DMS79 (cell line): ENCODE measurements at regions not wholly inside any gene's neighbourhood (a gene's known extent, or its start where the extent isn't known, plus 50 kb on each side); places are given as distances from the start of the nearest gene placed in this dataset.
"Not testable (repeated sequence)": the region's sequence is repeated elsewhere in the genome, so short reads cannot be mapped to it uniquely, and the experiment has no call there.

Source experiments
- DNase-seq: peaks from one replicate; lab custom pipeline; 2025; lab: John Stamatoyannopoulos, UW

DNA sequence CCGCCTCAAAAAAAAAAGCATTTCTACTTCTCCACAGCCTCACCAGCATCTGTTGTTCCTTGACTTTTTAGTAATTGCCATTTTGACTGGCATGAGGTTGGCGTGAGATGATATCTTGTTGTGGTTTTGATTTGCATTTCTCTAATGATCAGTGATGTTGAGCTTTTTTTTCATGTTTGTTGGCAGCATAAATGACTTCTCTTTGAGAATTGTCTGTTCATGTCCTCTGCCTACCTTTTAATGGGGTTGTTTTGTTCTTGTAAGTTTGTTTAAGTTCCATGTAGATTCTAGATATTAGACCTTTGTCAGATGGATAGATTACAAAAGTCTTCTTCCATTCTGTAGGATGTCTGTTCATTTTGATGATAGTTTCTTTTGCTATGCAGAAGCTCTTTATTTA is 182.9 kb downstream of the FOXG1 start:
- no peak for DNase-seq

DNA sequence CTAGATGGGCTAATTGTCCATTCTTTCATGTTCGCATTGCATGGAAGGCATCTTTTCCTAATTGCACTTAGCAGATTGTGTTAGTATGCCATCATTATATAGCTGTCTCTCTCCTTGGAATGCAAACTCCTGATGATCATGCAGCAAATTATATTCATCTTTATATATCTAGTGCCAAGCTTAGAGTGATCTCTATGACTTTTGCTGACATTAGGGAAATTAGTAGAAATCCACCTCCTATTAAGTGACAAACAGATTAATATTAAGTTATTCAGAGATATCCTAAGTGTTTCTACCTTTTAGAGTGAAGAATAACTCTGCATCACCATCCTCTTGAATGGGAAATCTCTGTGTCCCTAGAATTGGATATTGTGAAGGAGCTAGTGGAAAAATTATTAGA is 185.6 kb downstream of the FOXG1 start:
- no peak for DNase-seq

DNA sequence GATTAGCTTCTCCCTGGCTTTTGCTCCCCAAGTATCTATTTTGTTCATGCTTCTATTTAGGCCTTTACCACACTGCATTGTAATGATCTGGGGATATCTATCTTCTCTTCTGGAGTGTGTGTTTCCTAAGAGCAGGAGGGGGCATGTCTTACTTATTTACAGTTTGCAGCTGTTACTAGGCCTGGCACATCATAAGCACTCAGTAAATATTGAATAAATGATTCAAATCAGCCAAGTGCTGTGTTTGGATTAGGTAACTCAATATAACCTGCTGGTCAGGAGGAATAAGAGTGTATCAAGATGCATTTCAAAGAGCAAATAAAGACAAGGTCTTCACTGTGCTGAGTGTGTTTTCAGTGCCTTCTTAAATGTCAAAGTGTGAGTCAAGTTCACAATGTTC is 186.1 kb downstream of the FOXG1 start:
- peak; percentile 53 for DNase-seq

DNA sequence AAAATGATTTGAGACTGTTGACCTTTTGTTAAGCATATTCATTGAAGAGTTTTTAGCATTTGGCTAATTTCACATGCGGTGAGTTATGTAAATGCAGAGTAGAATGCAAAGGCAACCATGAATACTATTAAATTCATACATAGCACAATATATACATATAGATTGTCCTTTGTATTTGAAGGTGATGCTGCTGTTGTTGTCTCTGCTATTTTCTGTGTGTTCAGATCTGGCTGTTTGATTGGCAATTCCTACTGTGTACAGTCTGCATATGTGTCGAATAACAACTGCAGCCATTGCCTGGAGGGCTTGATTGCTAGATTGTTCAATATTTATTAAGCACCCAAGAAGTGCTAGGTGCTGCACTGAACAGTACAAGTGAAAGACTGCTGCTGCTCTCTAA is 187.4 kb downstream of the FOXG1 start:
- DNase-seq = no peak

DNA sequence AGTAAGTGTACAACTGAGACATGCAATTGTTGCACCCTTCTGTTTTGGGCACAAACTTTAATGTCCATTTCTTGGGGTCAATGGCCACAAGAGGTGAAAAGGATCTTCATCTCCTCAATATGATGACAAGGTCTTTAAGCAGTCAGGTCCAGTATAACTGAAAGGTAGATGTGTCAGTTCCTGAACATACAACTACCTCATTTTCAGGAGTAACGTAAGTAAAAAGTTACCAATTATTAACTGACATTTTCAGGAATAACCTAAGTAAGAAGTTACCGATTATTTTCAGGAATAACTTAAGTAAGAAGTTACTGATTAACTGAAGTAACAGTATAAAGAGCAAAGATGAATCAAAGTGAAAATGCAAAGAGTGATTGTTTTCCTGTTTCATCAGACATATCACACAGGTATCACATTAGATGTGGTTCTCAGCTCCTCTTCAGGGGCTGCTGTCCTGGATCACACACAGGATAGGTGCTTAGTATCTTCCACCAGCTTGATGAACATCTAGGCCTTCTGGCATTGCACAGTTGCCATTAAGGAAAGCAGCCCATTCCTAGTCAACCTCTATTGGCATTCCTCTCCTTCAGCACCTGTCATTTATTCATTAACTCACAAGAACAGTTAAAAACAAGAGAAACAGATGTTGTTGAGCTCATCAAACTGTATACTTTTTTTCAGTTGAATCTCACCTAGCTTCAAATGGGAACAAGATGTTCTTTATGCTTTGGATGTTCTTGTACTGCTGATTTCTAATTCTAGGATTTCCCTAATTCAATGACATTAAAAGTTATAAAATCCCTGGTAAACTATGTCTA is 200.0 kb downstream of the FOXG1 start:
- no peak for DNase-seq

DNA sequence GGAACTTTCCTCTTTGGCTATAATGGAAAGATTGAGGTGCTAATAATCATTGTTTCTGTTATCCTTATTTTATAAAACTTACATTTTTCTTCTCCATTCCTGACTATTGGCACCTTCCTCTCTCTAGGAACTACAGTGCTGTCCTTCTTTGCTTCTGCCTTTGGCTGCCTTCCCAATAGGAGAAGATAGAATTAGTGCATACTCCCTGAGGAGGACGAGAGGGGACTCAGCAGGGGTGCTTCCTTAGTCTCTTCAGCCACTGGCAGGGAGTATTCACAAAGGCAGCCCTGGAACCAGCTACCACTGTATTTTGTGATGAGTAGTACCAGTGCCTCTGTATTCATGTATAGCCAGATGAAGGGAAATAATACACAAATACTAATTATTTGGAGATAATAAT is 208.5 kb downstream of the FOXG1 start:
- DNase-seq = no peak

DNA sequence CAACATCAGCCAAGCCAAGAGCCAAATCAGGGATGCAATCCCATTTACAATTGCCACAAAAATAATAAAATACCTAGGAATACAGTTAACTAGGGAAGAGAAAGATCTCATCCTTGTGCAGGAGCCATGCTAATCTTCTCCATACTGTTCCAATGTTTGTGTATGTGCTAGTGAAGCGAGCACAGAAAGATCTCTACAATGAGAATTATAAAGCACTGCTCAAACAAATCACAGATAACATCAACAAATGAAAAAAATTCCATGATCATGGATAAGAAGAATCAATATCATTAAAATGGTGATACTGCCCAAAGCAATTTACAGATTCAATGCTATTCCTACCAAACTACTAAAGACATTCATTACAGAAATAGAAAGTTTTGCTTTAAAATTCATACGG is 215.6 kb downstream of the FOXG1 start:
- no peak for DNase-seq

DNA sequence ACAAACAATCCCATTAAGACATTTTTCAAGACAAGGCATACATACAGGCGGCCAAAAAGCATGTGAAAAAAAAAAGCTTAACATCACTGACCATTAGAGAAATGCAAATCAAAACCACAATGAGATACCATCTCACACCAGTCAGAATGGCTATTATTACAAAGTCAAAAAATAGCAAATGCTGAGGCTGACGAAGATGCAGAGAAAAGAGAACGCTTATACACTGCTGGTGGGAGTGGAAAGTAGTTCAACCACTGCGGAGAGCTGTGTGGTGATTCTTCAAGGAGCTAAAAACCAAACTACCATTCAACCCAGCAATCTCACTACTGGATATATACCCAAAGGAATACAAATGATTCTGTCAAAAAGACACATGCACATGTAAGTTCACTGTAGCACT is 216.7 kb downstream of the FOXG1 start:
- DNase-seq = no peak

DNA sequence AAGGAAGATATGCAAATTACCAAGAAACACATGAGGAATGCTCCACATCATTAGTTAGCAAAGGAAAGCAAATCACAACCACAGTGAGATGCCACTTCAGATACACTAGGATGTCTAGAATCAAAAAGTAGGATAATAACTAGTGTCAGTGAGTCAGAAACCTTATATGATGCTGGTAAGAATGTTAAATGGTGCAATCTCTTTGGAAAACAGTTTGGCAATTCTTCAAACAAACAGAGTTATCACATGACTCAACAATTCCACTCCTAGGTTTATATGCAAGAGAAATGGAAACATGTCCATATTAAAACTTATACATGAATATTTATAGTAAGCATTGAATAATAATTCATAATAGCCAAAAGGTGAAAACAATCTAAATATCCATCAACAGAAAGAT is 220.9 kb downstream of the FOXG1 start:
- no peak for DNase-seq

DNA sequence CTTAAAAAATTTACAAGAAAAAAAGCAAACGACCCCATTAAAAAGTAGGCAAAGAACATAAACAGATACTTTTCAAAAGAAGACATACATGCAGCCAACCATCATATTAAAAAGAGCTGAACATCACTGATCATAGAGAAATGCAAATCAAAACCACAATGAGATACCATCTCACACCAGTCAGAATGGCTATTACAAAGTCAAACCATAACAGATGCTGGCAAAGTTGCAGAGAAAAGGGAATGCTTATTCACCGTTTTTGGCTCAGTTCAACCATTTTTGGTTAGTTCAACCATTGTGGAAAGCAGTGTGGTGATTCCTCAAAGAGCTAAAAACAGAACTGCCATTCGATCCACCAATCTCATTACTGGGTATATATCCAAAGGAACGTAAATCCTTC is 230.6 kb downstream of the FOXG1 start:
- not testable (repeated sequence) for DNase-seq

DNA sequence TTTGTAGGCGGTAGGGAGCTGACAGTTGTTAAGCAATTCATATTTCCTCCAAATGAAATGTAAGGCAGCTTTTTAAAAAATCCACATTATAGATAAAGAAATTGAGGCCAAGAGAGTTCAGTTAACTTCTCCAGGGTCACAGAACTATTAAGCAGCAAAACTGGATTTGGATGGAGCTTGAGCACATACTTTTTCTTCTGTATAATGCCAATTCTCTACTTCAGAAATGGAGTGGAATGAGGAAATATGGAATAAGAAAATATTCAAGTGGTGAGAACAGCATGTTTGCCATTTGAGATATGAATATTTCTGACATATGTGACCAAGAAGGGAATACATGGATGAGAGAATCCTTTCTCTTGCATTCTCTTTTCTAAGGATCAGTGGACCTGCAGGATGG is 233.1 kb downstream of the FOXG1 start:
- DNase-seq = no peak

DNA sequence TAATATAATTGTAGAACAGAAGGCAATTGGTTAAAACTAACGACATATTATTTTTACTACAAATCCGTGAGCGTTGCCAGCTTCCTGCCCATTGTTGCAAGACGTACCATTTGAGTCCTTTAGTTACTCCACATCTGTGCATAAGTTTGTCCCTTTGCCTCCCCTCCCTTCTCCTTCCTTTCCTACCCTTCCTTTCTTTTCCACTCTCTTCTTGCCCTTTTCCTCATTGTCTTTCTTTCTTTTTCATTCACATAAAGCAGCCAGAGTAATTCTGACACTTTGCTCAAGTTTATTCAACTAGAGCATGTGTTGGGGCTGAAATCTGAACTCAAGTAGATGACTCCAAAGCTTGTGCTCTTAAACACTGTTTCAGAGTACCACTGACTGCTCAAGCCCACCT is 239.1 kb downstream of the FOXG1 start:
- no peak for DNase-seq

DNA sequence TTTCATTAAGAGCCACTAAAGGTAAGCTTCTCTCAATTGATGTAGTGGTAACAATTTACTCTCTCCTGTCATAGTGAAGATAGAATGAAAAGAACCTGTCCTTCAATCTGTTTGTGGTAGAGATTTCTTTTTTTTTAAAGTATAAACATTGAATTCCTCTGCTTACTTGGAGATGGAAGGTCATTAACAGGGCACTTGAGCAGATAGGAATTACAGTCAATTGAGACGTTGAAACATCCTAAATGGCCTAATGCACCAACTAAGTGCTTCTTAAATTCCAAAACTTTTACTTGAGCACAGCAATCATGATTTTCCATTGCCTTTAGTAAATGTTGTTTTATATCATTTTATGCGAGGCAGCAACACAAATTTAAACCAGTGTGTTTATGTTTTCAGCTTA is 241.4 kb downstream of the FOXG1 start:
- peak; percentile 37 for DNase-seq

DNA sequence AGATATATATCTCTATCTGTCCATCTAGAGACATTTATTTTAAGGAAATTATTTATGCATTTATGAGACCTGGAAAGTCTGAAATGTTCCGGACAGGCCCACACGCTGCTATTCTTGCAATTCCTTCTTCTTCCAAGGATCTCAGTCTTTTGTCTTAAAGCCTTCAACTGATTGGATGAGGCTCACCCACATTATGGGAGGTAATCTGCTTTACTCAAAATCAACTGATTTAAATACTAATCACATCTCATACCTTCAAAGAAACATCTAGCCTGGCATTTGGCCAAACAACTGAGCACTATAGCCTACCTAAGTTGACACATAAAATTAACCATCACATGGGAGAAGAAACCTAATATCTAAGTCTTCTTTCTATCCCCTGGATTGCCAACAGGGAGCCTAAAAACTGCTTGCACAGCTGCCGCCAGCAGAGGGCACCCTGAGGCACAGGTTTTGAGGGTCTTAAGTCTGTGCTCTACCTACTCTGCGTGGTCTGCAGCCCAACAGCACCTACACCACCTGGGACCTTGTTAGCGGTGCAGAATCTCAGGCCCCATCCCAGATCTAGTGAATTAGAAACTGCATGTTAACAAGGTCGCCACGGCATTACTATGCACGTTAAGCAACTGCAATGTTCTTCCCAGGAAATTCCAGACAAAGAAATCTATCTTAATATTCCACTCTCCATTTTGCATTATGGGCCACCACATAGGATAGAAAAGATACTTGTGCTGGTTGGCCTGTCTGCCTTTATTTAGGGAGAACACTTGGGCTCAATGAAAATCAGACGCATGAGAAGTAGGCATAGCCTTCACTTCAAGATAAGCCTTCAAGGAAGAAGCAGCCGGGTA is 249.7 kb downstream of the FOXG1 start:
- DNase-seq = no peak

DNA sequence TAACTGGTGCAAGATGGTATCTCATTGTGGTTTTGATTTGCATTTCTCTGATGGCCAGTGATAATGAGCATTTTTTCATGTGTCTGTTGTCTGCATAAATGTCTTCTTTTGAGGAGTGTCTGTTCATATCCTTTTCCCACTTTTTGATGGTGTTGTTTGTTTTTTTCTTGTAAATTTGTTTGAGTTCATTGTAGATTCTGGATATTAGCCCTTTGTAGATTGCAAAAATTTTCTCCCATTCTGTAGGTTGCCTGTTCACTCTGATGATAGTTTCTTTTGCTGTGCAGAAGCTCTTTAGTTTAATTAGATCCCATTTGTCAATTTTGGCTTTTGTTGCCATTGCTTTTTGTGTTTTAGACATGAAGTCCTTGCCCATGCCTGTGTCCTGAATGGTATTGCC is 256.9 kb downstream of the FOXG1 start:
- not testable (repeated sequence) for DNase-seq

DNA sequence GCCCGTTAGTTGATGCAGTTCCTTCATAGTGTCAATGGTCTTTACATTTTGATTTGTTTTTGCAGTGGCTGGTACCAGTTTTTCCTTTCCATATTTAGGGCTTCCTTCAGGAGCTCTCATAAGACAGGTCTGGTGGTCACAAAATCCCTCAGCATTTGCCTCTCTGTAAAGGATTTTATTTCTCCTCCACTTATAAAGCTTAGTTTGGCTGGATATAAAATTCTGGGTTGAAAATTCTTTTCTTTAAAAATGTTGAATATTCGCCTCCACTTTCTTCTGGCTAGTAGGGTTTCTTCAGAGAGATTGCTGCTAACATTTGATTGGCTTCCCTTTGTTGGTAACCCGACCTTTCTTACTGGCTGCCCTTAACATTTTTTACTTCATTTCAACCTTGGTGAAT is 260.9 kb downstream of the FOXG1 start:
- DNase-seq = not testable (repeated sequence)

DNA sequence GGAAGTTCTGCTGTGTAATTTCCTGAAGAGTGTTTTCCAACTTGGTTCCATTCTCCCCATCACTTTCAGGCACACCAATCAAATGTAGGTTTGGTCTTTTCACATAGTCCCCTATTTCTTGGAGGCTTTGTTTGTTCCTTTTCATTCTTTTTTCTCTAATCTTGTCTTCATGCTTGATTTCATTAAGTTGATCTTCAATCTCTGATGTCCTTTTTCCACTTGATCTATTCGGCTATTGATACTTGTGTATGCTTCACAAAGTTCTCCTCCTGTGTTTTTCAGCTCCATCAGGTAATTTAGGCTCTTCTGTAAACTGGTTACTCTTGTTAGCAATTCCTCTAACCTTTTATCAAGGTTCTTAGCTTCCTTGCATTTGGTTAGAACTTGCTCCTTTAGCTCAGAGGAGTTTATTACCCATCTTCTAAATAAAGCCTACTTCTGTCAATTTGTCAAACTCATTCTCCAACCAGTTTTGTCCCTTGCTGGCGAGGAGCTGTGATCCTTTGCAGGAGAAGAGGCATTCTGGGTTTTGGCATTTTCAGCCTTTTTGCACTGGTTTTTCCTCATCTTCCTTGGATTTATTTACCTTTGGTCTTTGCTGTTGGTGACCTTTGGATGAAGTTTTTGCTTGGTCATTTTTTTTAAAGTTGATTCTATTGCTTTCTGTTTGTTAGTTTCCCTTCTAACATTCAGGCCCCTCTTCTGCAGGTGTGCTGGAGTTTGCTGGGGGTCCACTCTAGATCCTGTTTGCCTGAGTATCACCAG is 261.5 kb downstream of the FOXG1 start:
- not testable (repeated sequence) for DNase-seq

DNA sequence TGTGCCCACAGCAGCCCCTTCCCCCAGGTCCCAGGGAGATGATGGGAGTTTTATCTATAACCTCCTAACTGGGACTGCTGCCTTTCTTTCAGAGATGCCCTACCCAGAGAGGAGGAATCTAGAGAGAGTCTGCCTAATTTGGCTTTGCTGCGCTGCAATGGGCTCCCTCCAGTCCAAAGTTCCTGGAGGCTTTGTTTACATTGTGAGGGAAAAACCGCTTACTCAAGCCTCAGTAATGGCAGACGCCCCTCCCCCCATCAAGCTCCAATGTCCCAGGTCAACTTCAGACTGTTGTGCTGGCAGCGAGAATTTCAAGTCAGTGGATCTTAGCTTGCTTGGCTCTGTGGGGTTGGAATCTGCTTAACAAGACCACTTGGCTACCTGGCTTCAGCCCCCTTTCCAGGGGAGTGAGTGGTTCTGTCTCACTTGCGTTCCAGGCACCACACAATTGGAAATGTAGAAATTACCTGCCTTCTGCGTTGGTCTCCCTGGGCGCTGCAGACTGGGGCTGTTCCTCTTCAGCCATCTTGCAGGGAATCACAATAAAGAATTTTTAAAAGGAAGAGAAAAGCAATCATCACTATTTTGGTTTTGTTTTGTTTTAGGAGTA is 262.5 kb downstream of the FOXG1 start:
- no peak for DNase-seq

DNA sequence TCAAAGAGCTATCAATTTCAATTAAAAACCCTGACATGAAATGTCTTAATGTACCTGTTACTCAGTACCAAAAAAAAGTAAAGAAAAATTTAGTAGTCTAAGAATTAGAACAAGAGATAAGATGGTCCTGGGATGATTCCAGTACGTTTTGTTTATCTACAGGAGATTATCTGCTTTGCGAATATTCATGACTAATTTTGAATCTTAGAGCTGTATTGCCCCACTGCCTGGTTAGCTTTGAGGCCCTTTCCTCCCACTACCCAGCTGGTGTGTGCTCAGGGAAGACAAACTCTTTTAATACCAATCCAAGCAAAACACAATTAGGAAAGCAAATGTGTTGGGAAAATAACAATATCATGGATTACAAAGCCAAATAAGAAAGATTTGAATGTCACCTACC is 263.5 kb downstream of the FOXG1 start:
- DNase-seq = no peak

DNA sequence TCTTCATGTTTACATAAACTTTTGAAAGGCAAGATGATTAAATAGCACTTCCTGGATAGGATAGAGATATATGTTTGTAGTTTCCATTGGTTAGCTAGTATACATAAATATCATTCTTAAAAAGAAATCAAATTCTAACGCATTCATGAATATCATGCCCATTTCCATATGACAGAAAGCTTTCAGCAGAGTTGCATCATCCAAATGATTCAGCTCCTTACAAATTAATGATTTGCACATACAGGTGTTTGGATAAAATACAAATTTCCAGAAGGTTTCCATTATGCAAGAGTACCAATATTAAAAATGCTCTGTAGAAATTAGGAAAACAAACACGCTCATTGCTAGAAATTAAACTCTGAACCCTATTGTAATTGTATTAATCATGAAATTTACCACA is 264.4 kb downstream of the FOXG1 start:
- DNase-seq = no peak

DNA sequence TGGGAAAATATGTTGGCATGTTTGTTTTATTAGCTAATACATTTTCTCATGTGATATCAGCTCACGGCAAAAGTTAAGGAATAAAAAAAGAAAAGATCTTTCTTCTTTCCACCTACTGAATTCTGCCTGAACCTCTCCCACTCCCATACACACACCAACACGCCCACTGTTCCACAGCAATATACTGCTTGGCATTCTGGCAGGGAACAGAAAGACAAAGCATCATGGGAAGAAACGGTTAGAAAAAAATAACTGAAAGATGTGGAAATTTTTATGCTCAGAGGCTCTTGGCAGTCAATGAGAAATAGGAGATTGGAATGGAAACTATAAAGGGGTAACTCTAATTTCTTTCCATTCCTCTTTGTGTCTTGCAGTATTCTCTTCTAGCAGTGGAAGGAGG is 268.5 kb downstream of the FOXG1 start:
- no peak for DNase-seq

DNA sequence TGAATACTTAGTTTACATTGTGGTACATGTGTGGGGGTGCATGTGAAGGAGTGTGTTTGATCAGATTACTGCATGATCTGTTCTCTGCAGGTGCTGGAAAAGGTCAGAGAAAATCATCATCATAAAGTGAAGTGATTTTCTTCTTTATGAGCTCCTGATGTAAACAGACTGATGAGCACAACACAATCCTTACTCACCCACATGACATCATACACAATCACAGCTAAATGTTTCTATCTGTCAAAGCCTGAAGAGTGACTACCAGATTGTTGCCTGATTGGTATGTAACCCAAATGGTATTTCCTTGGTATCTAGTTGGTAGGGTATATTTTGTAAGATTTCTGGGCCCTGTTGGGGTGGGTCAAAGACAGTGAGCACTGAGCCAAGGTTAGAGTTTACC is 270.8 kb downstream of the FOXG1 start:
- no peak for DNase-seq
